ENCODE measurements at regions not wholly inside any gene's neighbourhood (a gene's known extent, or its start where the extent isn't known, plus 50 kb on each side); places are given as distances from the start of the nearest gene placed in this dataset.

DNA sequence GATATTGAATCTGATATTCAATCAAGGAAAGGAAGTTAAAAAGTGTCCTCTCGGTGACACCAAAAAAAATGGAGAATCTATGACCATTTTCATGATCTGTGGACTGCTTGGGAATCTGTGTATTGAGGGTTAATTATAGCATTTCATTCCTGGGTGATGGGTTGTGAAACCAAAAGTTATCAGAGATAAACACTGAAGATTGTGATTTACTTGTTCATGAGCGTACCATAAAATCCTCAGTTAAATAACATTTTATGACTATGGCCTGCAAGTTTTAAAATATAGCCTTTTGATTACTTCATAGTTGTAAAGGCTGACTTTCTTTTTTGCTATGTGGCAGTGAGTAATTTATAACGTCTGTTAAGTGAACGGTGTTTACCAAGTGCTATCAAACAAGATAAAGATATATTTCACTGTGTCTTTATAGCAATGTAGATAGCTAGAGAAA is 267.9 kb upstream of the SEMA6A start:
- intact Hi-C loops (cut with micrococcal nuclease) = no loop called here
- H3K4me1 Mint-ChIP-seq (ENCODE audit: low read depth) = no peaks in the 10 kb centered on the region

DNA sequence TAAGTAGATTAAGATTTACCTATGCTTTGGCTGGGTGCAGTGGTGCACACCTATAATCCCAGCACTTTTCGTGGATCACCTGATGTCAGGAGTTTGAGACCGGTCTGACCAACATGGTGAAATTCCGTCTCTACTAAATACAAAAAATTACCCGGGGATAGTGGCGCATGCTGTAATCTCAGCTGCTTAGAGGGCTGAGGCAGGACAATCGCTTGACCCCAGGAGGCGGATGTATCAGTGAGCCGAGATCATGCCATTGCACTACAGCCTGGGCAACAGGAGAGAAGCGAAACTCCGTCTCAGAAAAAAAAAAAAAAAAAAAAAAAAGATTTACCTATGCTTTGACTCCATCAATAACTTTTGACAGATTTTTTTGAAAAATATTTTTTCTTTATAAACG is 267.1 kb upstream of the SEMA6A start:
- no peak for DNase-seq (ENCODE audit: low spot score)
- H3K9me3 Mint-ChIP-seq = no peaks in the 10 kb centered on the region
- no peak overlapping the region for H3K27ac Mint-ChIP-seq
- intact Hi-C loops (cut with micrococcal nuclease) = no loop called here
- no peaks in the 10 kb centered on the region for H3K27me3 Mint-ChIP-seq (ENCODE audit: insufficient read depth)
- no peak overlapping the region for H3K4me3 Mint-ChIP-seq
- no peaks in the 10 kb centered on the region for H3K36me3 Mint-ChIP-seq (ENCODE audit: low read depth)
- H3K4me1 Mint-ChIP-seq (ENCODE audit: low read depth) = no peaks in the 10 kb centered on the region

More for the DNA sequence above, 267.9 kb upstream of the SEMA6A start:
- DNase-seq (ENCODE audit: low spot score) = no peak
- Mint-ChIP-seq H3K27me3 (ENCODE audit: insufficient read depth) (no peaks in the 10 kb centered on the region), H3K4me3 (no peak overlapping the region), H3K27ac (no peak overlapping the region), H3K9me3 (no peaks in the 10 kb centered on the region), H3K36me3 (ENCODE audit: low read depth) (no peaks in the 10 kb centered on the region)

DNA sequence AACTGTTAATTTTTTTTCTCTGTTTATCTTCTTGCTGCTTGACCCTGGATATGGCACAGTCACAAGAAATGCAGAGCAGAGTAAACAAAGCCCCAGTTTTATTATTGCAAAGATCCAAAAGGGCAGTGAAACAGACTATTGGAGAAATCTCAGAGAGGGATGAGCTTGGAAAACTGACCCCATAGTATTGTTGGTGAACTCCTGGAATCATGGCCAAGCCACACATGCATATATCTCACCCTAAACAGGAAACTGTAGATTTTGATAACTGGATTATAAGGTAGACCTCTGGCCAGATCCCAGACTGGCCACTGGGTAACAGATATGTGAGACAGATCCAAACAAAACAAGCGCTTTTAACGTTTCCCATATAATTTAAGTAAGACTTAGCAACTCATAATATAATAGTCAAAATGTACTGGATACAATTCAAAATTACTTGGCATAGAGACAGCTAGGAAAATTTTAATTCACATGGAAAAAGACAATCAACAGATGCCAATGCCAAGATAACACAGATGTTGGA is 263.5 kb upstream of the SEMA6A start:
- H3K36me3 Mint-ChIP-seq (ENCODE audit: low read depth) = no peaks in the 10 kb centered on the region
- no peak for DNase-seq (ENCODE audit: low spot score)
- no peaks in the 10 kb centered on the region for H3K27me3 Mint-ChIP-seq (ENCODE audit: insufficient read depth)
- intact Hi-C loops (cut with micrococcal nuclease) = no loop called here
- no peak overlapping the region for H3K27ac Mint-ChIP-seq
- no peaks in the 10 kb centered on the region for H3K9me3 Mint-ChIP-seq
- H3K4me3 Mint-ChIP-seq = no peak overlapping the region
- H3K4me1 Mint-ChIP-seq (ENCODE audit: low read depth) = no peaks in the 10 kb centered on the region

DNA sequence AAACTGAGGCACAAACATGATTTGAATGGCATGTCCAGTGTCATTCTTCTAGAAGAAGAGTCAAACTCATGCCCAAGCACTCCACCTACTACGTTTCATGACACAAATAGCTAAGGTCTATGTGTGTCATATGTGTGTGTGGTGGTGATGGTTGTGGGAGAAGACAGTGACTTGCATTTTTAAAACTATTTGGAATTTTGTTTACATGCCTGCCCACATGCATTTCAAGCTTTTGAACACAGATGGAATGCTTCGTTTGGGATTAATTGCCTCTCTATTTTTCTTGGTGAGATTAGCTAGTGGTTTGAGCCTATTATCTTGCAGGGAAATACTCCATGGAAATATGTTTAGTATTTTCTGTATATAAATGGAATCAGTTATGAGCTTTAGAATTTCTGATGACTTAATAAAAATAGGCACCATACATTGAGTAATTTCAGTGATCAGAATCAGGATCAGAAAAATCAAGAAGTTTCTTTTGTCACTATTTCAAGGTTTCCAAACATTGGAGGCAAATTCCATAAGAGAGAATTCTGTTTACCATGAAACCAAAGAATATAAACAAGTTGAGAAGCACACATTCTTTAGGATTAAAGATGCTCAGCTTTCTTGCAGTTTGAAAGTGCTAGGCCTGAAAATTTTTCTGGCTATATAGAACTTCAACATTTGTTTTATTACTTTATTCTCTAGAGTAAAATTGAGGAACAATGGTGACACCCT is 260.3 kb upstream of the SEMA6A start:
- Mint-ChIP-seq H3K27me3 (ENCODE audit: insufficient read depth) (no peaks in the 10 kb centered on the region), H3K36me3 (ENCODE audit: low read depth) (no peaks in the 10 kb centered on the region), H3K4me1 (ENCODE audit: low read depth) (no peaks in the 10 kb centered on the region), H3K9me3 (no peaks in the 10 kb centered on the region), H3K4me3 (no peak overlapping the region), H3K27ac (no peak overlapping the region)
- intact Hi-C loops (cut with micrococcal nuclease) = no loop called here
- DNase-seq (ENCODE audit: low spot score) = no peak

DNA sequence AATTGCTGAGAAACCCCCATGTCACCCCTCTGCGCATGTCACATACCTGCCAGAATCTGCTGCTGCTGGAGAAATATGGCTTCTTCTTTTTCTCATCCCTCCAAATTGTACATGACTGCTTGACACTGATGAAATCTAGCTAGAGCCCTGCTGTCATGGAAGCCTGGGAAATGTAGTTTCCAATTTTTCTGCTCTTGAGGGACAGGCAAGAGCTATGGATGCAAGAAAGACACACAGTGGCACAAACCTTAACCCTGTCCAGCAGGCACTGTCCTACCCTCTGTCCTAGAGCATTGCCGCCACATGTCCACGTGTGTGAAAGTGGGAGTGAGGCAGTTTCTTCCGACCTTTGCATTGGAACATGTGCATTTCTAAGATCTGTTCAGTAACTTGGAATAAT is 255.5 kb upstream of the SEMA6A start:
- Mint-ChIP-seq H3K36me3 (ENCODE audit: low read depth) (no peaks in the 10 kb centered on the region), H3K4me3 (no peak overlapping the region), H3K27ac (no peak overlapping the region), H3K27me3 (ENCODE audit: insufficient read depth) (no peaks in the 10 kb centered on the region), H3K9me3 (no peaks in the 10 kb centered on the region), H3K4me1 (ENCODE audit: low read depth) (no peaks in the 10 kb centered on the region)
- intact Hi-C loops (cut with micrococcal nuclease) = no loop called here
- no peak for DNase-seq (ENCODE audit: low spot score)

DNA sequence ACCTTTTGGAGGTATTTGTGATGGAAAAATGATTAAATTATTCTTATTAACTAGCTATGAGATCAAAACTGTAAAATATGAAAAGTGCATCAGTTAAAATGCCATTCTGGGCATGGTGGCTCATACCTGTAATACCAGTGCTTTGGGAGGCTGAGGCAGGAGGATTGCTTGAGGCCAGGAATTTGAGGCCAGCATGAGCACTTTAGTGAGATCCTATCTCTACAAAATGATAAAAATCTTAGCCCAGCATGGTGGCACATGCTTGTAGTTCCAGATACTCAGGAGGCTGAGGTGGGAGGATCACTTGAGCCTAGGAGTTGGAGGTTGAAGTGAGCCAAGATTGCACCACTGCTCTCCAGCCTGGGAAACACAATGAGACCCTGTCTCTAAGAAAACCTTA is 252.5 kb upstream of the SEMA6A start:
- H3K27ac Mint-ChIP-seq = no peak overlapping the region
- no peaks in the 10 kb centered on the region for H3K27me3 Mint-ChIP-seq (ENCODE audit: insufficient read depth)
- DNase-seq (ENCODE audit: low spot score) = no peak
- H3K36me3 Mint-ChIP-seq (ENCODE audit: low read depth) = no peaks in the 10 kb centered on the region
- intact Hi-C loops (cut with micrococcal nuclease) = no loop called here
- H3K9me3 Mint-ChIP-seq = no peaks in the 10 kb centered on the region
- no peaks in the 10 kb centered on the region for H3K4me1 Mint-ChIP-seq (ENCODE audit: low read depth)
- H3K4me3 Mint-ChIP-seq = no peak overlapping the region

DNA sequence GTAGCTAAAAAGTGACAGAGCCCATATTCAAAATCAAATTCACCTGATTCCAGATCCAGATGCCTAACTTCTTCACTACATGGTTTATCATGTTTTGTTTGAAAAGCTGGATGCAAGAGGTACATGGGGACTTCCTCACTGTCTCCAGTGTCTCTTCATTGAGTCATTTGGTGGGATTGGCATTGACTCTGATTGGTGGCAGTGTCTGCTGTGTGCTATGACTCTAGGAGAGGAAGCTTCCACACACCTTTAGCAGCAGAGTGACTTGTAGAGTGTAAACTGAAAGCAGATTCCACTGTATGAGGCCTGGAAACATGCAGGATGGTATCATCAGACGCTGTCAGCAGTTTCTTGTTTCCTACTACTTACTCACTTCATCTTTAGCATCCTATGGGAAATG is 250.9 kb upstream of the SEMA6A start:
- Mint-ChIP-seq H3K4me1 (ENCODE audit: low read depth) (no peaks in the 10 kb centered on the region), H3K36me3 (ENCODE audit: low read depth) (no peaks in the 10 kb centered on the region), H3K27me3 (ENCODE audit: insufficient read depth) (no peaks in the 10 kb centered on the region), H3K4me3 (no peak overlapping the region), H3K9me3 (no peaks in the 10 kb centered on the region), H3K27ac (no peak overlapping the region)
- DNase-seq (ENCODE audit: low spot score) = no peak
- intact Hi-C loops (cut with micrococcal nuclease) = no loop called here

DNA sequence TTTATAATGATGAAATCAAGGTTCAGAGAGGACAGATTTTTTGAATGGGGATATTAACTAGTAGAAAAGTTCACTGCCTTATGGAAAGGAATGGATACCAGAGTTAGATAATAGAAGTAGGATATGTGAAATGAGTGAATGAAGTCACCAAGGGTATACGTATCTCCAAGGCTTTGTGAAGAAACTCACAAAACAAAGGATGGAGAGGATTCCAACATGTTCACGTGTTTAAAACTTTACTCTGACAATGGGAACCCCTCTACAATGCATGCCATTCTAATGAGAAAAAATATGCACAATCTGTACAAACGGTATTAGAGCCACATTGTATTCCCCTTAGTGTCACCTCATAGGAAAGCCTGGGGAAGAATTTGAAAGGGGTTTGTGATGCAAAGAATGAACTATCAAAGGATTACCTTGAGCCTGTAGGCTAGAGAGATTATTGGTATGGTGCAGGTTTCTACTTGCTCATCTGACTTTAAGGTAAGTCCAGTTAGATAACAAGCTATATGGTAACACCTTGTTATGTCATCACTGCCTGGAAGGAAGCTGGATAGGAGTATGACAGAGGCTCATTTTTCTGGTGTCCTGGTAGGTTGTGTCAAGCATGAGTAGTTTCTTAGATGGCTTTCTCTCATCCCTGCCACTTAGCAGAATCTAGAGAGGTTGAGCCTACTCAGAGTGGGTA is 250.3 kb upstream of the SEMA6A start:
- Mint-ChIP-seq H3K9me3 (no peaks in the 10 kb centered on the region), H3K27me3 (ENCODE audit: insufficient read depth) (no peaks in the 10 kb centered on the region)

DNA sequence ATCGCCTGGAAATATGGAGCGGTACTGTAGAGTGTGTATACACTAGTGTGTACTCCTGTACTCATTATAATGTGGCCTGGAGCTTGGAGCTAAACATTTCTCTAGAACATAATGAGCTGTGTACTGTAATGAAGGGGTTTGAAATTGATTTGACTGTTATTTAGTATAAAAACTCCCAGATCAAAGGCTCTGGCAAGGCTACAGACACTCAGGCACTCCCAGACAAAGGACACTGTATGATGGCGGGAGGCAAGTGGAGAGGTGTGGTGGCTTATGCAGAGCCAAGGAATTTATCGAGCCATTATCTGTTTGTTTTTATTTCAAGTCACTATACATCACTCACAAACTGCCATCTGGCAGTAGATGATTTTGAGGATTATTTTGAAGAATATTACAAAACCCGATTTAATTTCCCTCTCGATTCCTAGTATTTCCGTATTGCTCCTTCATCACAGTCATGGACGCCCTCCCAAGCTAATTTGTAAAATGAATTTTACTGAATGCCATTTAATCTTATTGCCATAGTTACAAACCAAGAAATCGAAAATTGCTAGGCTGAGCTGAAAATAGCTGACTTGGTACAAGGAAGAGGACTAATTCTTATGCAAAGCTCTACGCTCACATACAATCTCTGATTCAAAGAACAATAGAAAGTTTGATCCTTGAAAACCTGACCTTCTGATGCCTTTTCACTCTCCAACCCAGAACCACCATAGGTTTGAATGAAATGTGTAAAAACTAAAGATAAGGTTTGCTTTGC is 240.2 kb upstream of the SEMA6A start:
- Mint-ChIP-seq H3K36me3 (ENCODE audit: low read depth) (no peaks in the 10 kb centered on the region), H3K27me3 (ENCODE audit: insufficient read depth) (no peaks in the 10 kb centered on the region), H3K9me3 (no peaks in the 10 kb centered on the region), H3K27ac (no peak overlapping the region), H3K4me1 (ENCODE audit: low read depth) (no peaks in the 10 kb centered on the region), H3K4me3 (no peak overlapping the region)
- intact Hi-C loops (cut with micrococcal nuclease) = no loop called here
- no peak for DNase-seq (ENCODE audit: low spot score)

More for the DNA sequence above, 250.3 kb upstream of the SEMA6A start:
- intact Hi-C loops (cut with micrococcal nuclease) = no loop called here
- no peak overlapping the region for H3K27ac Mint-ChIP-seq
- no peaks in the 10 kb centered on the region for H3K4me1 Mint-ChIP-seq (ENCODE audit: low read depth)
- H3K36me3 Mint-ChIP-seq (ENCODE audit: low read depth) = no peaks in the 10 kb centered on the region
- DNase-seq (ENCODE audit: low spot score) = no peak
- no peak overlapping the region for H3K4me3 Mint-ChIP-seq

DNA sequence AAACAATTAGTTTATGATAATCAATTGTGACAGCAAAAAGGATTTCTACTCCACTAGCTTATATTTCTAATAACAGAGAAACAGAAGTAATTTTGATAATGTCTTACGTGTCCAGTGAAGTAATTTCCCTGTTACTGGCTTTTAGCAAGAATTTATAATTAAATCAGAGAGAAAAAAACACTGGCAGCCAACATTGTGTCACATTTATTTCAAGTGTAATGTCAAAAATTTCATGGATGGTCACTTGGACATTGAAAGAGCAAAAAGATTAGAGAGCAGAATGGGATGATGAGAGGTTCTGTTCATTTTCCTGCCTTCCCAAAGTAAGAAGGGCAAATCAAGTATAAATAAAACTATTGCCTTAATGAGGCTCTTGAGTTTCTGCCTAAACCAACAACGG is 239.3 kb upstream of the SEMA6A start:
- no peak for DNase-seq (ENCODE audit: low spot score)
- Mint-ChIP-seq H3K36me3 (ENCODE audit: low read depth) (no peaks in the 10 kb centered on the region), H3K27me3 (ENCODE audit: insufficient read depth) (no peaks in the 10 kb centered on the region), H3K9me3 (no peaks in the 10 kb centered on the region), H3K27ac (no peak overlapping the region), H3K4me3 (no peak overlapping the region), H3K4me1 (ENCODE audit: low read depth) (no peaks in the 10 kb centered on the region)
- intact Hi-C loops (cut with micrococcal nuclease) = no loop called here

DNA sequence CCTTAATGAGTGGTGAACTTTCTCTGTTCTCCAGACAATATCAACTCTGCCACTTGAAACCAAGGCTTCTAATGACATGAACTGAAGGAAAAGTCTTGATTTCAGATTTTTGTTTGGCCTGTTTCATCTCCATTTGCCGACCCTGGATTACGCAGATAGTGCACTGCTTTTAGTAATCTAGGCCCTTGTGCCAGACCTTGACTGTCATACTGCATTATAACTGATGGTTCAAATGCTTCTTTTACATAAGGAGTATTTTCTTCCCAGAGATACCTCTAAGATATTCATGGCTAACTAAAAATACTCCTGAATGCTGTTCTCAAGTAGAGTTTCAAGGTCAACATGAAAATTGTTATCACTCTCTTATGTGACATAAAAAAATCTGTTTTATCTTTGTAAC is 238.7 kb upstream of the SEMA6A start:
- DNase-seq (ENCODE audit: low spot score) = no peak
- Mint-ChIP-seq H3K27me3 (ENCODE audit: insufficient read depth) (no peaks in the 10 kb centered on the region), H3K9me3 (no peaks in the 10 kb centered on the region), H3K27ac (no peak overlapping the region), H3K4me1 (ENCODE audit: low read depth) (no peaks in the 10 kb centered on the region), H3K36me3 (ENCODE audit: low read depth) (no peaks in the 10 kb centered on the region), H3K4me3 (no peak overlapping the region)
- intact Hi-C loops (cut with micrococcal nuclease) = no loop called here

DNA sequence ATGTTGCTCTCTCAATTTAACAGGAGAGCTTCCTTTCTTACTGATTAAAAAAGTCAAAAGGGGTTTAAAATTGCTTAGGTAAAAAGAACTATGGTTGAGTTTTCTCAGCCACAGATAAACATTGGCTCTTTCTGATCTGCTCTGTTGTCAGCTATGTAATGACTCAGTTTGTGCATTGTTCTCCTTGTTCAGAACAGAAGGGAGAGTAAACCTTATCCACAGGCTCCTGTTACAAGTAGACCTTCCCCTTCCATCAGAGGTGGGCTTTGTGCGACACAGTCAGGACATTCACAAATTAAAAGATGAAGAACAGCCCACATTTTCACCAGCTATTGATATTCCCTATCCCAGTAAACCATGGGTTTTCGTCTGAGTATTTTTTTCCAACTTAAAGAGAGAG is 236.3 kb upstream of the SEMA6A start:
- no peak overlapping the region for H3K4me3 Mint-ChIP-seq
- H3K9me3 Mint-ChIP-seq = no peaks in the 10 kb centered on the region
- no peak overlapping the region for H3K27ac Mint-ChIP-seq
- no peak for DNase-seq (ENCODE audit: low spot score)
- H3K4me1 Mint-ChIP-seq (ENCODE audit: low read depth) = no peaks in the 10 kb centered on the region
- H3K36me3 Mint-ChIP-seq (ENCODE audit: low read depth) = no peaks in the 10 kb centered on the region
- intact Hi-C loops (cut with micrococcal nuclease) = no loop called here
- H3K27me3 Mint-ChIP-seq (ENCODE audit: insufficient read depth) = no peaks in the 10 kb centered on the region

DNA sequence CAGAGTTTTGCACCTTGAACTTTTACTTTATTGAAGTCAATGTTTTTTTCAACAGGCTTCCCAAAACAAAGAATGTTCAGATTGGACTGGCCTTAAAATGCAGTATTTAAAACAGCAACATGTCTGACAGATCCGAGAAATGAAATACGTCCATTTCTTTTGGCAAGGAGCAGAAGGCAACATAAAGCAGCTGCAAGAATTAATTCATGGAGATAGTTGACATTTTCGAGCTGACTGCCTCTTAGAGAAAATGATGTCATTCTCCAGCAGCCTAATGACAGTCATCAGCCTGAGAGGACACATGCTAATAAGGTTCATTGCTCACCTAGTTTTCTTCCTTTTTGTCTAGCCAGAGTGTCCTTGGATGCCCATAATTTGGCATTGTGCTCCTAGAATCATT is 232.2 kb upstream of the SEMA6A start:
- Mint-ChIP-seq H3K36me3 (ENCODE audit: low read depth) (no peaks in the 10 kb centered on the region), H3K27me3 (ENCODE audit: insufficient read depth) (no peaks in the 10 kb centered on the region), H3K27ac (no peak overlapping the region)

More for the DNA sequence above, 232.2 kb upstream of the SEMA6A start:
- no peak for DNase-seq (ENCODE audit: low spot score)
- no peaks in the 10 kb centered on the region for H3K4me1 Mint-ChIP-seq (ENCODE audit: low read depth)
- no peaks in the 10 kb centered on the region for H3K9me3 Mint-ChIP-seq
- no peak overlapping the region for H3K4me3 Mint-ChIP-seq
- intact Hi-C loops (cut with micrococcal nuclease) = no loop called here
